Amygdala (tissue), 56 donors: ENCODE measurements at regions not wholly inside any gene's neighbourhood (a gene's known extent, or its start where the extent isn't known, plus 50 kb on each side); places are given as distances from the start of the nearest gene placed in this dataset.

Source experiments
- DNase-seq, 56 donors: peaks; one replicate each; lab custom pipeline; 2025; lab: John Stamatoyannopoulos, UW

- no peak for DNase-seq
Measured at GRCh38 chr10:121024905-121025584, 173.9 kb downstream of the WDR11 start.

GRCh38 chr10:121025731-121026130 lies 174.6 kb downstream of the WDR11 start:
- DNase-seq, result no peak

- no peak for DNase-seq
Measured at GRCh38 chr10:121027371-121027770, 176.2 kb downstream of the WDR11 start.

GRCh38 chr10:121032460-121032859 lies 181.3 kb downstream of the WDR11 start:
- DNase-seq, result no peak

GRCh38 chr10:121033366-121033765 lies 182.2 kb downstream of the WDR11 start:
- DNase-seq, result no peak

GRCh38 chr10:121036431-121036830 lies 185.3 kb downstream of the WDR11 start:
- peak in 3 of 56 donors; percentile 9 to 24 (median 17) for DNase-seq

GRCh38 chr10:121041499-121041898 lies 190.3 kb downstream of the WDR11 start:
- no peak for DNase-seq

GRCh38 chr10:121041906-121042305 lies 190.7 kb downstream of the WDR11 start:
- no peak for DNase-seq

- DNase-seq, result no peak
Measured at GRCh38 chr10:121042342-121042741, 191.2 kb downstream of the WDR11 start.

GRCh38 chr10:121043124-121043849 lies 192.1 kb downstream of the WDR11 start:
- peak in 2 of 56 donors; percentile 10 to 13 for DNase-seq

- no peak for DNase-seq
Measured at GRCh38 chr10:121048749-121049148, 197.6 kb downstream of the WDR11 start.

GRCh38 chr10:121049489-121049888 lies 198.3 kb downstream of the WDR11 start:
- DNase-seq, result no peak

GRCh38 chr10:121049923-121050322 lies 198.8 kb downstream of the WDR11 start:
- DNase-seq, result no peak

GRCh38 chr10:121051171-121051570 lies 200.0 kb downstream of the WDR11 start:
- DNase-seq, result no peak

GRCh38 chr10:121051696-121052279 lies 200.6 kb downstream of the WDR11 start:
- DNase-seq, result no peak

- no peak for DNase-seq
Measured at GRCh38 chr10:121053151-121053550, 202.0 kb downstream of the WDR11 start.

- no peak for DNase-seq
Measured at GRCh38 chr10:121054874-121055273, 203.7 kb downstream of the WDR11 start.

- no peak for DNase-seq
Measured at GRCh38 chr10:121057269-121057668, 206.1 kb downstream of the WDR11 start.

- DNase-seq, result no peak
Measured at GRCh38 chr10:121058082-121058481, 206.9 kb downstream of the WDR11 start.

GRCh38 chr10:121059351-121059750 lies 208.2 kb downstream of the WDR11 start:
- DNase-seq, result no peak

- DNase-seq, result no peak
Measured at GRCh38 chr10:121062115-121062514, 211.0 kb downstream of the WDR11 start.

GRCh38 chr10:121063744-121064143 lies 212.6 kb downstream of the WDR11 start:
- no peak for DNase-seq
